T-helper 17 cell (primary cell): ENCODE measurements at regions not wholly inside any gene's neighbourhood (a gene's known extent, or its start where the extent isn't known, plus 50 kb on each side); places are given as distances from the start of the nearest gene placed in this dataset.

Experiments used
- ATAC-seq: fragments of 150-1000 bp; cut with Tn5 transposase; 2 replicates; pipeline ENCODE4 v1.10.0; 2021; ENCODE audit warnings: mild to moderate bottlenecking, moderate library complexity
- DNase-seq, 3 donors: peaks; one replicate each; pipeline versions ENCODE4 v3.0.0 to v3.0.0-alpha.2; 2020 to 2021
- H3K9me3 ChIP-seq: one replicate; pipeline ENCODE4 v1.7.0; 2013; ENCODE audit warnings: low read length, mild to moderate bottlenecking; ENCODE audit not compliant: control insufficient read depth, poor library complexity, severe bottlenecking
- H3K27ac Mint-ChIP-seq: one replicate; pipeline ENCODE4 v1.8.0; 2022; ENCODE audit warnings: mild to moderate bottlenecking, moderate library complexity, mixed read lengths
- H3K27me3 Mint-ChIP-seq: one replicate; pipeline ENCODE4 v1.8.0; 2022; ENCODE audit warnings: mixed read lengths
- H3K36me3 Mint-ChIP-seq: one replicate; pipeline ENCODE4 v1.8.0; 2022; ENCODE audit warnings: low read depth, mixed read lengths
- H3K4me1 Mint-ChIP-seq: one replicate; pipeline ENCODE4 v1.8.0; 2022; ENCODE audit warnings: mild to moderate bottlenecking, mixed read lengths
- H3K4me3 Mint-ChIP-seq: one replicate; pipeline ENCODE4 v1.8.0; 2022; ENCODE audit warnings: mild to moderate bottlenecking, moderate library complexity, mixed read lengths

GRCh38 chr7:47709051-47709450 is 127.1 kb upstream of the TNS3 start:
- Mint-ChIP-seq H3K4me3 (no peak overlapping the region), H3K27me3 (peaks cover 4% of the 10 kb centered on the region)
- no peaks in the 10 kb centered on the region for H3K9me3 ChIP-seq

GRCh38 chr7:47707583-47707982 is 125.7 kb upstream of the TNS3 start:
- no peak overlapping the region for H3K4me3 Mint-ChIP-seq
- ATAC-seq (no peak), DNase-seq (no peak)
- H3K27me3 Mint-ChIP-seq, result peaks cover 4% of the 10 kb centered on the region
- no peak overlapping the region for H3K27ac Mint-ChIP-seq
- no peaks in the 10 kb centered on the region for H3K36me3 Mint-ChIP-seq
- H3K9me3 ChIP-seq, result no peaks in the 10 kb centered on the region
- no peaks in the 10 kb centered on the region for H3K4me1 Mint-ChIP-seq

More at GRCh38 chr7:47709051-47709450, 127.1 kb upstream of the TNS3 start:
- Mint-ChIP-seq H3K36me3 (no peaks in the 10 kb centered on the region), H3K27ac (no peak overlapping the region), H3K4me1 (no peaks in the 10 kb centered on the region)
- no peak for ATAC-seq
- no peak for DNase-seq

- Mint-ChIP-seq H3K36me3 (no peaks in the 10 kb centered on the region), H3K4me3 (no peak overlapping the region), H3K27ac (no peak overlapping the region), H3K27me3 (peaks cover 4% of the 10 kb centered on the region), H3K4me1 (no peaks in the 10 kb centered on the region)
- H3K9me3 ChIP-seq, result no peaks in the 10 kb centered on the region
- ATAC-seq, result no peak
- DNase-seq, result no peak
Measured at GRCh38 chr7:47704936-47705335, 123.0 kb upstream of the TNS3 start.

GRCh38 chr7:47702080-47702479 is 120.2 kb upstream of the TNS3 start:
- Mint-ChIP-seq H3K4me3 (no peak overlapping the region), H3K27me3 (no peaks in the 10 kb centered on the region), H3K27ac (no peak overlapping the region), H3K4me1 (no peaks in the 10 kb centered on the region), H3K36me3 (no peaks in the 10 kb centered on the region)
- no peaks in the 10 kb centered on the region for H3K9me3 ChIP-seq
- ATAC-seq (no peak), DNase-seq (no peak)

- H3K27me3 Mint-ChIP-seq, result no peaks in the 10 kb centered on the region
- DNase-seq (no peak), ATAC-seq (no peak)
- H3K27ac Mint-ChIP-seq, result no peak overlapping the region
- H3K4me3 Mint-ChIP-seq, result no peak overlapping the region
- no peaks in the 10 kb centered on the region for H3K4me1 Mint-ChIP-seq
- H3K36me3 Mint-ChIP-seq, result no peaks in the 10 kb centered on the region
- H3K9me3 ChIP-seq, result no peaks in the 10 kb centered on the region
Measured at GRCh38 chr7:47698386-47698785, 116.5 kb upstream of the TNS3 start.

- ATAC-seq, result no peak
- Mint-ChIP-seq H3K4me3 (no peak overlapping the region), H3K27ac (no peak overlapping the region), H3K4me1 (no peaks in the 10 kb centered on the region), H3K27me3 (no peaks in the 10 kb centered on the region), H3K36me3 (no peaks in the 10 kb centered on the region)
- no peak for DNase-seq
- H3K9me3 ChIP-seq, result no peaks in the 10 kb centered on the region
Measured at GRCh38 chr7:47697543-47697942, 115.6 kb upstream of the TNS3 start.

GRCh38 chr7:47696152-47696710 is 114.3 kb upstream of the TNS3 start:
- no peaks in the 10 kb centered on the region for H3K27me3 Mint-ChIP-seq
- DNase-seq (no peak), ATAC-seq (no peak)
- H3K4me3 Mint-ChIP-seq, result no peak overlapping the region
- no peak overlapping the region for H3K27ac Mint-ChIP-seq
- H3K9me3 ChIP-seq, result no peaks in the 10 kb centered on the region
- no peaks in the 10 kb centered on the region for H3K4me1 Mint-ChIP-seq
- no peaks in the 10 kb centered on the region for H3K36me3 Mint-ChIP-seq

- H3K9me3 ChIP-seq, result no peaks in the 10 kb centered on the region
- H3K36me3 Mint-ChIP-seq, result no peaks in the 10 kb centered on the region
- ATAC-seq (no peak), DNase-seq (no peak)
- no peaks in the 10 kb centered on the region for H3K4me1 Mint-ChIP-seq
- no peak overlapping the region for H3K4me3 Mint-ChIP-seq
- no peak overlapping the region for H3K27ac Mint-ChIP-seq
- no peaks in the 10 kb centered on the region for H3K27me3 Mint-ChIP-seq
Measured at GRCh38 chr7:47693216-47693615, 111.3 kb upstream of the TNS3 start.

GRCh38 chr7:47691988-47692387 is 110.1 kb upstream of the TNS3 start:
- Mint-ChIP-seq H3K27me3 (no peaks in the 10 kb centered on the region), H3K4me1 (no peaks in the 10 kb centered on the region), H3K4me3 (no peak overlapping the region), H3K36me3 (no peaks in the 10 kb centered on the region), H3K27ac (no peak overlapping the region)
- no peak for ATAC-seq
- no peaks in the 10 kb centered on the region for H3K9me3 ChIP-seq
- no peak for DNase-seq

- Mint-ChIP-seq H3K27ac (no peak overlapping the region), H3K4me1 (no peaks in the 10 kb centered on the region), H3K27me3 (no peaks in the 10 kb centered on the region), H3K4me3 (no peak overlapping the region), H3K36me3 (no peaks in the 10 kb centered on the region)
- no peaks in the 10 kb centered on the region for H3K9me3 ChIP-seq
- ATAC-seq, result no peak
- DNase-seq, result no peak
Measured at GRCh38 chr7:47690902-47691558, 109.1 kb upstream of the TNS3 start.

GRCh38 chr7:47689558-47689957 is 107.6 kb upstream of the TNS3 start:
- H3K9me3 ChIP-seq, result no peaks in the 10 kb centered on the region
- DNase-seq (no peak), ATAC-seq (no peak)
- no peak overlapping the region for H3K27ac Mint-ChIP-seq
- no peaks in the 10 kb centered on the region for H3K36me3 Mint-ChIP-seq
- H3K4me3 Mint-ChIP-seq, result no peak overlapping the region
- H3K4me1 Mint-ChIP-seq, result no peaks in the 10 kb centered on the region
- H3K27me3 Mint-ChIP-seq, result no peaks in the 10 kb centered on the region

- ATAC-seq (no peak), DNase-seq (no peak)
- Mint-ChIP-seq H3K4me1 (no peaks in the 10 kb centered on the region), H3K27ac (no peak overlapping the region), H3K4me3 (peak overlapping the region; percentile 41), H3K27me3 (no peaks in the 10 kb centered on the region), H3K36me3 (no peaks in the 10 kb centered on the region)
- no peaks in the 10 kb centered on the region for H3K9me3 ChIP-seq
Measured at GRCh38 chr7:47688311-47689100, 106.6 kb upstream of the TNS3 start.

GRCh38 chr7:47685712-47686376 is 103.9 kb upstream of the TNS3 start:
- H3K4me3 Mint-ChIP-seq, result no peak overlapping the region
- no peaks in the 10 kb centered on the region for H3K9me3 ChIP-seq
- no peak overlapping the region for H3K27ac Mint-ChIP-seq
- no peaks in the 10 kb centered on the region for H3K27me3 Mint-ChIP-seq
- no peaks in the 10 kb centered on the region for H3K4me1 Mint-ChIP-seq
- H3K36me3 Mint-ChIP-seq, result no peaks in the 10 kb centered on the region
- DNase-seq (no peak), ATAC-seq (no peak)
